ENCODE measurements at regions not wholly inside any gene's neighbourhood (a gene's known extent, or its start where the extent isn't known, plus 50 kb on each side); places are given as distances from the start of the nearest gene placed in this dataset.

DNA sequence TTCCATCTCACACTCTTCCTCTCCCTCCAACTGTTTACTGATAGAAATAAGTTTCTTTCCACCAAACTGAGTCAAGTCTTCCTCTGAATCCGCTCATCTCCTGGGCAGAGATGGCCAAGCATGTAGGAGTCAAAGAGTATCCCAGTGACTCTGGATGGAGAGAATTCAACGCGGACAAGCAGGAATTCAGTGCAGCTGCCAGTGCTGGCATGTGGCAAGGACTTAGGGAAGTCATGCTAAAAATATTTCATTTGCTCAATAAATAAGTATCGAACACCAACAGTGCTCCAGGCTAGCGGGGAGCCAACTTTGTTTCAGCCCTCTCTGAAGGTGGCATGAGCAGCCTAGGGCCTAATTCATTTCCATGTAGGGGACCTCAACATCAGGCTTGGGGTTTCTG lies 351.6 kb upstream of the ZMIZ1 start:
- no peak for DNase-seq (ENCODE audit: low spot score)

DNA sequence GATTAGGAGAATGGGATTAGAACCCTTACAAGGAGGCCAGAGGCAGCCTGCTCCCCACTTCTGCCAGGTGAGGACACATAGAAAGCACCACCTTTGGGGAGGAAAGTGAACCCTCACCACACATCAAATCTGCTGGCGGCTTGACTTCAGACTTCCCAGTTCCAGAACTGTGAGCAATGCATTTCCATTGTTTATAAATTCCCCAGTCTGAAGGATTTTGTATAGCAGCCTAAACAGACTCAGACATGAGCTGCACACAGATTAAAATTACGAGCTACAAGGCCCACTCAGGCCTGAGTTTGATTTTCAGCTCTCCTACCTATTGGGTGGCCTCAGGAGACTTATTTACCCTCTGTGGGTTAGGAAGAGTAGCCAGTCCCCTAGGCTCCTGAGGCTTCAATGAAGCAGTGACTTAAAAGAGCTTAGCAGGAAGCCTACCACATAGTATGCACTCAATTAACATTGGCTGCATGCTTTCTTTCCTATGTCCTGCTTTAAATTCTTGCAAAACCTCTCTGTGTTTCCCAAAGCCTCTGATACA lies 350.7 kb upstream of the ZMIZ1 start:
- DNase-seq (ENCODE audit: low spot score), result no peak

GRCh38 chr10:78719276-78719675 lies 349.5 kb upstream of the ZMIZ1 start:
- no peak for DNase-seq (ENCODE audit: low spot score)

DNA sequence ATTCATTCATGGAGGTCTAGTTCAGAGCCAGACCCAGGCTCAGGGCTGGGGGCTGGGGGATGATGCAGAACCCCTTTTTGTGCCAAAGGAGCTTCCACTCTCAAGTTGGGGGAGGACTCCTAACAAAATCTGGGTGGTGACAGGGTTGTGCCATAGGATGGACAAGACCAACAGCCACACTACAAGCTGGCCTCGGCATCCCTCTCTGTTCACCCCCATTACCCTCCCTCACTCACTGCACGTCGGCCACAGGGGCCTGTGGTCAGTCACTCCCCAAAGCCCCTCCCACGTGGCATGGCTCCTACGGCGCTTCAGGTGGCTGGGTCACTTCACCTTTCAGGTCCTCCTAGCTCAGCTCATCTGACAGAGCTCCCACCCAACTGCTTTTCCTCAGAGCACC lies 348.7 kb upstream of the ZMIZ1 start:
- no peak for DNase-seq (ENCODE audit: low spot score)

- DNase-seq (ENCODE audit: low spot score), result no peak
Measured at GRCh38 chr10:78721231-78721630, 347.5 kb upstream of the ZMIZ1 start.

DNA sequence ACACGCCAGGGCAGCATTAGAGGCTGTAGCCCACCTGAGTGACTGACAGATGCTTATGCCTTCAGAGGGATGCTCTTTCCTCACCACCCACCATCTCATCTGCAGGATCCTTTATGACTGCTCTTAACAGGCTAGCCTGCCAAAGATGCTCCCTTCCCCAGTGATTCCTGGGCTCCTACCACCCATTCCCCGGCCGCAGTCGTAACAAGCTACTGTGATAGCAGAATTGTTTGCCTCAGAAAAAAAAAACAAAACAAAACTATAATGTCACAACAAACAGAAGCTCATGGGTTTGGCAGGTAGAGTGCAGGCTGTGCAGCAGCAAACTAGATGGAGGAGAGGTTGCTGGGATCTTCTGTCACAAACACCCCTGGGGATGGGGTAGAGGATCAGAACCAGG lies 343.9 kb upstream of the ZMIZ1 start:
- no peak for DNase-seq (ENCODE audit: low spot score)

DNA sequence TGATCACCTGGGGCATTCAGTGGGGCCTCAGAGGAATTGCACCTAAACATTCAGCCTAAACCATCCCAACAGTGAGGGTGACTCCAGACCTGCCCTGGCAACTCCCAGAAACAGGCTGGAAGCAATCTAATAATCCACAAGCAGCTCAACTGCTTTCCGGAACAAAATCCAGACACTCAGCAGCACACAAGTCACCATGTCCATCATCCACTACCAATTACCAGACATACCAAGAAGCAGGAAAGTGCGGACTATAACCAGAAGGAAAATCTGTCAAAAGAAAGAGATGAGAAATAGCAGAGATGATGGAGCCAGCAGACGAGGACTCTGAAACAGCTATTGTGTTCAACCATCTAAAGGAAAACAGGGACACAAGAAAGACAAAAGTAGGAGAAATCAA lies 342.6 kb upstream of the ZMIZ1 start:
- no peak for DNase-seq (ENCODE audit: low spot score)

GRCh38 chr10:78727251-78727650 lies 341.5 kb upstream of the ZMIZ1 start:
- DNase-seq (ENCODE audit: low spot score), result no peak

GRCh38 chr10:78727728-78728127 lies 341.0 kb upstream of the ZMIZ1 start:
- no peak for DNase-seq (ENCODE audit: low spot score)

DNA sequence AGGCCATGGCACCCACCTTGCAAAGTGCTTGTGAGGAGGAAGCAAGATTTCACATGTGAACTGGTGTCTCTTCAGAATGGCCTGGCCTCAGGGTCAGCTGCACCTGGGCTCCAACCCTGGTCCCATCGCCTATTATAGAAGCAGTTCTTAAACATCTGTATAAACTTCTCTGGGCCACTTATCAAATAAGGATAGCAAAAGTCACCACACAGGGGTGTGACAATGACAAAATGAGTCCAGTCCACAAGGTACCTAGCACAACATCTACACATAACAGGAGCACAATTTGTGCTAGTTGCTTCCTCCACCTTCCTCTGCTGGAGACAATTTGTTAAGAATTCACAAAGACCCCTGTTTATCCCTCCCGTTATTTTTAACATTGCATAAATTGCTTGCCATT lies 340.6 kb upstream of the ZMIZ1 start:
- no peak for DNase-seq (ENCODE audit: low spot score)

GRCh38 chr10:78729366-78729765 lies 339.4 kb upstream of the ZMIZ1 start:
- DNase-seq (ENCODE audit: low spot score), result no peak

GRCh38 chr10:78729800-78730199 lies 339.0 kb upstream of the ZMIZ1 start:
- no peak for DNase-seq (ENCODE audit: low spot score)

DNA sequence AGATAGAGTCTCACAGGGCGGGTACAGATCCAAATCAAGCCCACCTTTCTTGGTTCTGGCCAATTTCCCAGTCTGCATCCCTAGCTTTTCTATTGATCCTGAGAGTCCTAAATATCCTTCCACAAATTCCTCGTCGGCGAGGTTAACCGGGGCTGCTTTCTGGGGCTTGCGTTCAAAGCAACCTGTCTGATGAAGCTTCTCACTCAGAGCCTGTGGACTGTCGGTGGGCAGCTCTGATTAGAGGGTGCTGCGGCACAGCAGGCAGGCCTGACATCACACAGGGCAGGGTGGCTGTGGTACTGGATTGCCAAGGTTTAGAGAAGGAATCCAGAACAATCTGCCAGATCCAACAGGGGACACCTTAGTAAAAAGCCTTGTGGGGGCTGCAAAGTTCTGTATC lies 338.0 kb upstream of the ZMIZ1 start:
- no peak for DNase-seq (ENCODE audit: low spot score)

GRCh38 chr10:78731675-78732074 lies 337.1 kb upstream of the ZMIZ1 start:
- DNase-seq (ENCODE audit: low spot score), result no peak

DNA sequence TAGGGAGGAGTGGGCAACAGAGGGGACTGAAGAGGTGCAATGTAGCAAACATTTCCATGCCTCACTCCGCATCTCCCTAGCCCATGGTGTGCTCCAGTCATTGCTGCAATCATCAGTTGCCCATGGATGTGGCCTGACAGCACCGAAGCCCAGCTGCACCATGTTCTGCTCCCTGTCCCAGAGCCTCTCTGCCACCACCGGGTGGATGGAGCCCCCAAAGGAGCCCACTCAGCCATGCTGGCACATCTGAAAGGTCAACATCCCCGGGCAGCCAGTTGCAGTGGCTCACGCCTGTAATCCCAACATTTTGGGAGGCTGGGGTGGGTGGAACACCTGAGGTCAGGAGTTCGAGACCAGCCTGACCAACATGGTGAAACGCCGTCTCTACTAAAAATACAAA lies 336.4 kb upstream of the ZMIZ1 start:
- no peak for DNase-seq (ENCODE audit: low spot score)

- no peak for DNase-seq (ENCODE audit: low spot score)
Measured at GRCh38 chr10:78736926-78737630, 331.7 kb upstream of the ZMIZ1 start.

- DNase-seq (ENCODE audit: low spot score), result no peak
Measured at GRCh38 chr10:78737883-78738856, 330.6 kb upstream of the ZMIZ1 start.

GRCh38 chr10:78738861-78739260 lies 329.9 kb upstream of the ZMIZ1 start:
- DNase-seq (ENCODE audit: low spot score), result no peak

GRCh38 chr10:78739444-78740053 lies 329.2 kb upstream of the ZMIZ1 start:
- DNase-seq (ENCODE audit: low spot score), result no peak

DNA sequence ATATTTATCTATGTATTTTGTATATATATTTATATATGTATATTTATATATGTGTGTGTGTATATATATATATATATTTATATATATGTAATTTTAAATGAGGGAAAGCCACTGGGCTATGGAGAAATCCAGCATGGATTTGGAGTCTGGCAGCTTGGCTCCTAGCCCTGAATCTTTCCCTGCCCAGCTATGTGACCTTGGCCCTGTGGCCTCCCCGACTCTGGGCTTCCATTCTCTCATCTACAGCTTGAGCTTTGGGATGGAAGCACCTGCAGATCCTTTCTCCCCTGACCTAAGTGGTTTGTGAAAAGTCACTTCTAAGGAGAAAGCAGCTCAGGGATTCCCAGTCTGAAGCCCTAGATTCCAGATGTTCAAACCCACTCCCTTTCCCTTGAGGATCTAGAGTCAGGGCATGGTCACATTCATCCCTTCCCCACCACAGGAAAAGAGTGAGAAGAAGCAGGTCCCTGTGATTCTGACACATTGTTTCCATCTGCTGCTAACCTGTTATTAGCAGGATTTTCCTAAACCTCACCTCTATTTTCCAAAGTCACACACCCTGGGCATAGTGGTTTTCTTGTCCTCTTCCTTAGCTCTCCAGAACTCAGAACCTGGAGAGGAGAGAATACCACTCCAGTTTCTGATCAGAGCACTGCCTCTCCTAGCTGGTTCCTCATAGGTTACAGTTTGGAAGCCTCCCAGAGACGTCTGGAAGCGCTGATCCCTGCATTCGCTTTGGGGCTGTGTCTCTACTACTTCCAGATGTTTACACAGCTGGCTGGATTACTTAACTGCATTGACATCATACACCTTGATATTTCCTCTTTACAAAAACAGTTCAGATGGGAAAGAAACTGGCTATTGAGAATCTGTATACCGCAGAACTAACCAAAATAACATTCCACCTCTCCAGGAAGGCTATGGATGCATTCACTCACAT lies 327.5 kb upstream of the ZMIZ1 start:
- no peak for DNase-seq (ENCODE audit: low spot score)

- no peak for DNase-seq (ENCODE audit: low spot score)
Measured at GRCh38 chr10:78742406-78742729, 326.4 kb upstream of the ZMIZ1 start.
